CD4-positive, alpha-beta T cell (primary cell): ENCODE measurements at regions not wholly inside any gene's neighbourhood (a gene's known extent, or its start where the extent isn't known, plus 50 kb on each side); places are given as distances from the start of the nearest gene placed in this dataset.

Source experiments
- ATAC-seq: fragments of 200-7000 bp; cut with Tn5 transposase; one replicate; pipeline ENCODE4 v1.10.0; 2022; ENCODE audit warnings: mild to moderate bottlenecking; ENCODE audit not compliant: poor library complexity
- CTCF ChIA-PET: fragments of 350-600 bp; sonication (Branson Sonifier 250); formaldehyde crosslinking; loops from one replicate; lab custom pipeline; 2021; ENCODE audit warnings: antibody characterized with exemption, inconsistent platforms; lab: Charles Lee
- POLR2A ChIA-PET: fragments of 350-600 bp; sonication (Branson Sonifier 250); formaldehyde crosslinking; loops from one replicate; lab custom pipeline; 2021; ENCODE audit warnings: antibody characterized with exemption, inconsistent platforms; lab: Charles Lee
- DNase-seq, 14 experiments: peaks; one replicate each; pipeline ENCODE4 v3.0.0-alpha.2; 2013 to 2020; ENCODE audit warnings: mixed read lengths in 2 of 14
- H3K27ac ChIP-seq, 2 donors: one replicate each; pipeline versions ENCODE4 v1.5.1 to v1.7.0; 2013; ENCODE audit warnings: low read length in 2 of 2, low read depth in 1 of 2, mild to moderate bottlenecking in 1 of 2
- H3K27me3 ChIP-seq, 2 experiments: 1 replicate in 1 of 2; 2 replicates in 1 of 2; pipeline versions ENCODE4 v1.6.1 to v1.7.0; 2013; ENCODE audit warnings: low read length in 2 of 2, control low read depth in 1 of 2, mild to moderate bottlenecking in 1 of 2, moderate library complexity in 1 of 2; ENCODE audit not compliant: insufficient read depth in 2 of 2, control insufficient read depth in 1 of 2
- H3K36me3 ChIP-seq: one replicate; pipeline ENCODE4 v1.6.1; 2013; ENCODE audit warnings: low read length, control low read depth; ENCODE audit not compliant: insufficient read depth
- H3K4me1 ChIP-seq: one replicate; pipeline ENCODE4 v1.6.1; 2013; ENCODE audit warnings: low read length, control low read depth; ENCODE audit not compliant: insufficient read depth
- H3K4me3 ChIP-seq: one replicate; pipeline ENCODE4 v1.5.1; 2013; ENCODE audit warnings: mild to moderate bottlenecking, low read length, moderate library complexity
- H3K9me3 ChIP-seq, 2 experiments: 1 replicate in 1 of 2; 2 replicates in 1 of 2; pipeline versions ENCODE4 v1.6.1 to v1.7.0; 2013; ENCODE audit warnings: low read length in 2 of 2, mild to moderate bottlenecking in 2 of 2, control low read depth in 1 of 2, moderate library complexity in 1 of 2; ENCODE audit not compliant: control insufficient read depth in 1 of 2, insufficient read depth in 1 of 2
- H3K27ac Mint-ChIP-seq: one replicate; pipeline ENCODE4 v1.8.0; 2020; ENCODE audit warnings: mixed read lengths
- H3K27me3 Mint-ChIP-seq: one replicate; pipeline ENCODE4 v1.8.0; 2021; ENCODE audit warnings: mixed read lengths
- H3K36me3 Mint-ChIP-seq: one replicate; pipeline ENCODE4 v1.8.0; 2021; ENCODE audit warnings: low read depth, mixed read lengths
- H3K4me1 Mint-ChIP-seq: one replicate; pipeline ENCODE4 v1.8.0; 2021; ENCODE audit warnings: low read depth, mixed read lengths
- H3K4me3 Mint-ChIP-seq: one replicate; pipeline ENCODE4 v1.8.0; 2020; ENCODE audit warnings: mild to moderate bottlenecking, mixed read lengths
- H3K9me3 Mint-ChIP-seq: one replicate; pipeline ENCODE4 v1.8.0; 2020; ENCODE audit warnings: mixed read lengths
- CTCF ChIP-seq: fragments of 200-600 bp; IDR thresholded peaks from one replicate; pipeline ENCODE4 v1.8.0; 2022; ENCODE audit warnings: antibody characterized with exemption, mild to moderate bottlenecking
- intact Hi-C, 2 experiments: fragments of 100-400 bp; cut with DNase I in 1 of 2; cut with micrococcal nuclease in 1 of 2; formaldehyde crosslinking; loops; one replicate each; pipeline versions ENCODE4 v1.15.1 to v1.9.0; 2023 to 2025; cut with DNase I, micrococcal nuclease

GRCh38 chr6:91664327-91664959 lies 1077.6 kb upstream of the MAP3K7 start:
- Mint-ChIP-seq H3K27me3 (no peaks in the 10 kb centered on the region), H3K36me3 (no peaks in the 10 kb centered on the region), H3K4me1 (no peaks in the 10 kb centered on the region), H3K27ac (no peak overlapping the region), H3K9me3 (peaks cover 5% of the 10 kb centered on the region), H3K4me3 (no peak overlapping the region)
- H3K36me3 ChIP-seq: no peaks in the 10 kb centered on the region
- H3K27ac ChIP-seq: no peak overlapping the region
- no peak for ATAC-seq
- no peaks in the 10 kb centered on the region for H3K4me1 ChIP-seq
- ChIA-PET POLR2A (no interaction called here), CTCF (no interaction called here)
- no peak for DNase-seq
- no peak overlapping the region for H3K4me3 ChIP-seq
- TF ChIP-seq CTCF: no peak
- no peaks in the 10 kb centered on the region for H3K27me3 ChIP-seq
- intact Hi-C loops: no loop called here
- peaks cover 0 to 5% of the 10 kb centered on the region in 2 experiments for H3K9me3 ChIP-seq

- no peaks in the 10 kb centered on the region for H3K4me1 Mint-ChIP-seq
- peaks cover 5% of the 10 kb centered on the region for H3K9me3 Mint-ChIP-seq
- Histone ChIP-seq H3K4me3 (no peak overlapping the region), H3K9me3 (peaks cover 0 to 5% of the 10 kb centered on the region in 2 experiments), H3K4me1 (no peaks in the 10 kb centered on the region), H3K27me3 (no peaks in the 10 kb centered on the region), H3K27ac (no peak overlapping the region), H3K36me3 (no peaks in the 10 kb centered on the region)
- no peak overlapping the region for H3K4me3 Mint-ChIP-seq
- ATAC-seq (no peak), DNase-seq (no peak)
- intact Hi-C loops: no loop called here
- POLR2A ChIA-PET: no interaction called here
- H3K27ac Mint-ChIP-seq: no peak overlapping the region
- H3K36me3 Mint-ChIP-seq: no peaks in the 10 kb centered on the region
- H3K27me3 Mint-ChIP-seq: no peaks in the 10 kb centered on the region
- CTCF ChIA-PET: no interaction called here
- no peak for TF ChIP-seq CTCF
These were observed 1074.0 kb upstream of the MAP3K7 start for GRCh38 chr6:91660893-91661292.

- intact Hi-C loops: no loop called here
- H3K36me3 ChIP-seq: no peaks in the 10 kb centered on the region
- POLR2A ChIA-PET: no interaction called here
- no peaks in the 10 kb centered on the region for H3K4me1 Mint-ChIP-seq
- peaks cover 0 to 5% of the 10 kb centered on the region in 2 experiments for H3K9me3 ChIP-seq
- no peak for TF ChIP-seq CTCF
- H3K27me3 Mint-ChIP-seq: no peaks in the 10 kb centered on the region
- no peak overlapping the region for H3K4me3 ChIP-seq
- H3K9me3 Mint-ChIP-seq: peaks cover 5% of the 10 kb centered on the region
- H3K27ac ChIP-seq: no peak overlapping the region
- CTCF ChIA-PET: no interaction called here
- H3K36me3 Mint-ChIP-seq: no peaks in the 10 kb centered on the region
- H3K4me1 ChIP-seq: no peaks in the 10 kb centered on the region
- no peak for DNase-seq
- no peak overlapping the region for H3K4me3 Mint-ChIP-seq
- H3K27ac Mint-ChIP-seq: no peak overlapping the region
- H3K27me3 ChIP-seq: no peaks in the 10 kb centered on the region
- no peak for ATAC-seq
These were observed 1073.0 kb upstream of the MAP3K7 start for GRCh38 chr6:91659891-91660290.
